Mucosa of descending colon (tissue), 3 donors: ENCODE measurements at regions not wholly inside any gene's neighbourhood (a gene's known extent, or its start where the extent isn't known, plus 50 kb on each side); places are given as distances from the start of the nearest gene placed in this dataset.

Experiments
- ATAC-seq: fragments of 200-7000 bp; cut with Tn5 transposase; one replicate; pipeline ENCODE4 v1.9.1; 2020; ENCODE audit warnings: mild to moderate bottlenecking, moderate library complexity
- DNase-seq, 3 donors: peaks; one replicate each; pipeline ENCODE4 v3.0.0-alpha.2; 2020
- H3K36me3 ChIP-seq: fragments of 200-600 bp; one replicate; pipeline ENCODE4 v1.8.0; 2021; ENCODE audit warnings: low read depth, mild to moderate bottlenecking
- H3K4me1 ChIP-seq: fragments of 200-600 bp; one replicate; pipeline ENCODE4 v1.8.0; 2021; ENCODE audit warnings: low read depth, mild to moderate bottlenecking
- H3K4me3 ChIP-seq: fragments of 200-600 bp; one replicate; pipeline ENCODE4 v1.8.0; 2021; ENCODE audit warnings: mild to moderate bottlenecking
- H3K9me3 ChIP-seq: fragments of 200-600 bp; one replicate; pipeline ENCODE4 v1.8.0; 2021; ENCODE audit warnings: mild to moderate bottlenecking
- CTCF ChIP-seq: fragments of 200-600 bp; IDR thresholded peaks from one replicate; pipeline ENCODE4 v1.8.0; 2022; ENCODE audit warnings: antibody characterized with exemption, mild to moderate bottlenecking
- intact Hi-C, 2 donors: fragments of 100-400 bp; cut with DNase I in 1 of 2; cut with micrococcal nuclease in 1 of 2; formaldehyde crosslinking; loops; one replicate each; pipeline versions ENCODE4 v1.11.0 to v1.11.1; 2022; cut with DNase I, micrococcal nuclease
- donor health status: DM: no; HTN: no; CAD: no; lungs with moderate emphysema.
- donor health status: DM: no; HTN: no; CAD: no.
- donor health status: DM: no; HTN: yes; CAD: no.

GRCh38 chr12:24287963-24288362 is 338.5 kb upstream of the SOX5 start:
- no peaks in the 10 kb centered on the region for H3K36me3 ChIP-seq
- no peaks in the 10 kb centered on the region for H3K9me3 ChIP-seq
- no peak overlapping the region for H3K4me3 ChIP-seq
- DNase-seq (no peak), ATAC-seq (no peak)
- H3K4me1 ChIP-seq = no peaks in the 10 kb centered on the region
- intact Hi-C loops = no loop called here
- TF ChIP-seq CTCF = no peak

DNA sequence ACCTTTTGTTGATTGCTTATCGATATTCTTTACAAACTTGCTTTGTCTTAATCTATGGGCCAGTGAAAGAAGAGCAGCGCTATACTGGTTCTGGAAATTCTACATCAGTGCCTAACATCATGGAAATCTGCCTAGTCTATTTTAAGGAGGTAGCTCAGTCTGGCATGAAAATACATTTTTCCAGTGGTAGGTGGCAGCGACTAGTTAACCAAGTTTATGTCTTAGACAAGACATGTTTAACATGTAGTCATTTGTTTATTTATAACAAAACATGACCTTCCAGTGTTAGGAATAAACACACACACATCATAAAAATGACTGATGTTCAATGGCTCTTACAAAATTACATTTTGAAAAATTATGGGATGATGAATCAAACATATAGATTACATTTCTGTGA is 336.0 kb upstream of the SOX5 start:
- ATAC-seq (no peak), DNase-seq (no peak)
- Histone ChIP-seq H3K4me1 (no peaks in the 10 kb centered on the region), H3K36me3 (no peaks in the 10 kb centered on the region), H3K9me3 (no peaks in the 10 kb centered on the region), H3K4me3 (no peak overlapping the region)
- TF ChIP-seq CTCF = no peak
- intact Hi-C loops = no loop called here

DNA sequence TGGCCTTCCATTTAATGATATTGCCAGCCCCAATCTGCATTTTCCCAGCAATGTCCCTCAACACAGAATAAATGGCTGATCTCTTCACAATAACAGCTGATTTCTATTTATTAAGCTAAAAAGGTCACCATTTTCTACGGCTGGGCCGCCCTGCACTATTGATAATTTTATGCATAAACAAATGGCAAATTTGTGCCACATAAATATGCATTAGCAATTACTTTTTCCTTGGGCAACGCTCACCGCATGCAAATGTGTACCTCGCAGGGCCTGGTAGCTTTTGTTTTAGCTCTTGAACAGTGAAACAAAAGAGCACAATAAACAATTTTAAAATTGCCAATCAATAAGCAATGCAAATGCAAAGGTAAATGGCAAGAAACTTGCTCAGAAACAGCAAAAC is 331.9 kb upstream of the SOX5 start:
- no peak for DNase-seq
- no peaks in the 10 kb centered on the region for H3K4me1 ChIP-seq
- no peak for TF ChIP-seq CTCF
- intact Hi-C loops = no loop called here
- H3K9me3 ChIP-seq = no peaks in the 10 kb centered on the region
- no peaks in the 10 kb centered on the region for H3K36me3 ChIP-seq
- H3K4me3 ChIP-seq = no peak overlapping the region
- no peak for ATAC-seq

DNA sequence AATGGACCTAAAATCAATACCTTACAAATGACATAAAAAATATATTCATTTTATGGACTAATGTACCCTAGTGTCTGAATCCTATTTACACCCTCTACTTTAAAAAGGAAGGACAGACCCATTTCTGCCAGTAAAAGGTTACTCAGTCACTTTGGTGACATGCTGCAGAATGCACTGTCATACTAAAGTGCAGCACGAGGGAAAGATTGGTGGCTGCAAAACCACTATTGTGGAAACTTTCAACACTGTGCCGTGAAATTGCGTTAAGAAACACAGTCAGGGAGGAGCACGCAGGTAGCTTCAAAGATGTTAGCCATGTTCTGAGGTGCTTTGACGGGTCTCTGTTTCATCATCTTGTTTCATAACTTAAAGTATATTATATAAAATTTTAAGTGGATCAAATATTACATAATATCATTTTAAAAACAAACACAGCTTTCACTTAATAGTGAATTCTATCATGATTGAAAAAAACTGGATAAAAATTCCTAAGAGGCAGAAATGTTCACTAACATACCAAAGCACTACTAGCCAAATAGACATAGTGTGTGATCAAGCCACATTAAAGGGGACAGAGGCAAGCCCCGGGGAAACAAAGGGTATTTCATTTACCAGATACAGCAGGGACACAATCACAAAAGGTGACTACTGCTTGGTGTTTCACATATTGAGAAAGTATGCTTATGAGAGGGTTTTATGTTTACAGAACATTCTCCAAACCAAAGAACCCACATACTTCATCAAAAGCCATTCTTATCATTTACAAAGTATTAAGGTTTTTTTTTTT is 330.8 kb upstream of the SOX5 start:
- H3K4me3 ChIP-seq = no peak overlapping the region
- no peaks in the 10 kb centered on the region for H3K9me3 ChIP-seq
- DNase-seq (no peak), ATAC-seq (no peak)
- no peaks in the 10 kb centered on the region for H3K4me1 ChIP-seq
- intact Hi-C loops = no loop called here
- H3K36me3 ChIP-seq = no peaks in the 10 kb centered on the region
- TF ChIP-seq CTCF = no peak

DNA sequence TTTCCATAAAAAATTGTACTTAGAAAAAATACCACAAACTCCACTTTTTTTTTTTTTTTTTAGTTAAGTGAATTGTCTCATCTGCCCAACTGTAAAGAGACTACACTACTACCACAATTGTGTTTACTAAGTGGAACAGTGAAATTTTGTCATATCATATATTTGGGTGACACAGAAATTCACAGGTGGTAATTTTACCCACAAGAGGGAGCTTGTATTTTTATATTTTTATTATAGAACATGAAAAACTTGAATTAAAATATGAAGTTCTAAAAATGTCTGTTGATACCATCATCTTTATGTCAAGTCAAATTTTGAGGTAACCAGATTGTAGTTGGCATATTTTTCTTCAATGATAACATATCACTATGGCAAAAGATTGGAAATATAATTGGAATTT is 329.4 kb upstream of the SOX5 start:
- no peaks in the 10 kb centered on the region for H3K9me3 ChIP-seq
- TF ChIP-seq CTCF = no peak
- ATAC-seq (no peak), DNase-seq (no peak)
- H3K4me3 ChIP-seq = no peak overlapping the region
- no peaks in the 10 kb centered on the region for H3K4me1 ChIP-seq
- no peaks in the 10 kb centered on the region for H3K36me3 ChIP-seq
- intact Hi-C loops = no loop called here

GRCh38 chr12:24270965-24271364 is 321.5 kb upstream of the SOX5 start:
- Histone ChIP-seq H3K9me3 (no peaks in the 10 kb centered on the region), H3K36me3 (no peaks in the 10 kb centered on the region), H3K4me3 (no peak overlapping the region), H3K4me1 (no peaks in the 10 kb centered on the region)
- intact Hi-C loops = no loop called here
- DNase-seq = no peak
- no peak for TF ChIP-seq CTCF
- ATAC-seq = no peak
